ENCODE measurements at regions not wholly inside any gene's neighbourhood (a gene's known extent, or its start where the extent isn't known, plus 50 kb on each side); places are given as distances from the start of the nearest gene placed in this dataset.

DNA sequence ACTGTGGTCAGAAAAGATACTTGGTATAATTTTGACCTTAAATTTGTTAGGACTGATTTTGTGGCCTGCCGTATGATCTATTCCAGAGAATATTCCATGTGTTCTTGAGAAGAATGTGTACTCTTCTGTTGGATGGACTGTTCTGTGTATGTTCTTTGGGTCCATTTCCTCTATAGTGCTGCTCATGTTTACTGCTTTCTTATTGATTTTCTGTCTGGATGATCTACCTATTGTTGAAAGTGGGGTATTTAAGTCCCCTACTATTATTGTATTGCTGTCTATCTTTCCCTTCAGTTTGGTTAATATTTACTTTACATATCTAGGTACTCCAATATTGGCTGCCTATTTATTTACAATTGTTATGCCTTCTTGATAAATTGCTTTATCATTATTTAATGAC, 298.4 kb downstream of the BCKDHB start:
- TF ChIP-seq, protein P1, sequence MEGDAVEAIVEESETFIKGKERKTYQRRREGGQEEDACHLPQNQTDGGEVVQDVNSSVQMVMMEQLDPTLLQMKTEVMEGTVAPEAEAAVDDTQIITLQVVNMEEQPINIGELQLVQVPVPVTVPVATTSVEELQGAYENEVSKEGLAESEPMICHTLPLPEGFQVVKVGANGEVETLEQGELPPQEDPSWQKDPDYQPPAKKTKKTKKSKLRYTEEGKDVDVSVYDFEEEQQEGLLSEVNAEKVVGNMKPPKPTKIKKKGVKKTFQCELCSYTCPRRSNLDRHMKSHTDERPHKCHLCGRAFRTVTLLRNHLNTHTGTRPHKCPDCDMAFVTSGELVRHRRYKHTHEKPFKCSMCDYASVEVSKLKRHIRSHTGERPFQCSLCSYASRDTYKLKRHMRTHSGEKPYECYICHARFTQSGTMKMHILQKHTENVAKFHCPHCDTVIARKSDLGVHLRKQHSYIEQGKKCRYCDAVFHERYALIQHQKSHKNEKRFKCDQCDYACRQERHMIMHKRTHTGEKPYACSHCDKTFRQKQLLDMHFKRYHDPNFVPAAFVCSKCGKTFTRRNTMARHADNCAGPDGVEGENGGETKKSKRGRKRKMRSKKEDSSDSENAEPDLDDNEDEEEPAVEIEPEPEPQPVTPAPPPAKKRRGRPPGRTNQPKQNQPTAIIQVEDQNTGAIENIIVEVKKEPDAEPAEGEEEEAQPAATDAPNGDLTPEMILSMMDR (IDR thresholded peaks at IDR 0.05; ENCODE audit: insufficient read depth, low read depth, low read length, missing control alignments): no peak
- no peak for DNase-seq (ENCODE audit: low read depth)
- H3K4me3 ChIP-seq (ENCODE audit: low read length): no peak overlapping the region

DNA sequence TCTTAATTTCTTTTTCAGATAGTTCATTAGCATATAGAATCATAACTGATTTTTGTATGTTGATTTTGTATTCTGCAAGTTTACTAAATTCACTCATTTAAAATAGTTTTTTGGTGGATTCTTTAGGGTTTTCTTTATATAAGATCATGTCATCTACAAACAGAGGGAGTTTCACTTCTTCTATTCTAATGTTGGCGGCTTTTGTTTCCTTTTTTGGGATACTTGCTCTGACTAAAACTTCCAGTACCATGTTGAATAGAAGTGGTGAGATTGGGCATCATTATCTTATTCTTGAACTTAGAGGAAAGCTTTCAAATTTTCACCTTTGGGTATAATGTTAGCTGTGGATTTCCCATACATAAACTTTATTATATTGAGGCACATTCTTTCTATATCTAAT, 296.9 kb downstream of the BCKDHB start:
- TF ChIP-seq, protein P1 (IDR thresholded peaks at IDR 0.05; ENCODE audit: insufficient read depth, low read depth, low read length, missing control alignments): no peak
- no peak for DNase-seq (ENCODE audit: low read depth)
- H3K4me3 ChIP-seq (ENCODE audit: low read length): no peak overlapping the region

DNA sequence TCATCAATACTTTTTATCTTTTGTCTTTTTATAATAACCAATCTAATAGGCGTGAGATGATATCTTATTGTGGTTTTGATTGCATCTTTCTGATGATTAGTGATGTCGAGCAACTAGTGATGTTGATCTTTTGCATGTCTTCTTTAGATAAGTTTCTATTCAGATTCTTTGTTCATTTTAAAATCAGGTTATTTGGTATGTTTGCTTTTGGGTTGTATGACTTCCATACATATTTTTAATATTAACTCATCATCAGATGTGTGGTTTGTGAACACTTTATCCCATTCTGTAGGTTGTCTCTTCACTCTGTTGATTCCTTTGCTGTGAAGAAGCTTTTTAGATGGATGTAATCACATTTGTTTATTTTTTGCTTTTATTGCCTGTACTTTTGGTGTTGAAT, 295.8 kb downstream of the BCKDHB start:
- TF ChIP-seq, protein P1 (IDR thresholded peaks at IDR 0.05; ENCODE audit: insufficient read depth, low read depth, low read length, missing control alignments): no peak
- DNase-seq (ENCODE audit: low read depth): no peak
- no peak overlapping the region for H3K4me3 ChIP-seq (ENCODE audit: low read length)

All from epithelial cell of esophagus (primary cell).